Bone marrow (tissue), 2 donors: ENCODE measurements at regions not wholly inside any gene's neighbourhood (a gene's known extent, or its start where the extent isn't known, plus 50 kb on each side); places are given as distances from the start of the nearest gene placed in this dataset.

ENCODE experiments used
- DNase-seq, 2 donors: peaks; one replicate each; lab custom pipeline; 2025; lab: John Stamatoyannopoulos, UW

DNA sequence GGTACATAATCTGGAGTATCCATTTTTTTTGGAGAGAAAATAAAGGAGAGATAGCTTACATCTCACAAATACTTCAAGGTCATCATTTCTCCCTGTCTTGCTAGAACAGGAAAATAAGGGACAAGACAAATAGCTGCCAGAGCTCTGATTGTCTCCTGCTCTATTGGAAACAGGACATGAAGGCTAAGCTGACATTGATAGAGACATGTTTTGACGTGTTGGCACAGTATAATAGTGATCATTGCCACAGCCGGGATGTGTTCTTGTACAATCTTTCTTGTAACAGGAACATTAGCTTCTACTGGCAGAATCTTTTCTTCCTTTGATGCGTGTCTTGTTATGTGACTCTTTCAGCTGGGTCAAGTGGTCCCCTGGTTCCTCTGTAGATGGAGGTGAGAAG, 279.3 kb upstream of the MTPN start:
- no peak for DNase-seq

DNA sequence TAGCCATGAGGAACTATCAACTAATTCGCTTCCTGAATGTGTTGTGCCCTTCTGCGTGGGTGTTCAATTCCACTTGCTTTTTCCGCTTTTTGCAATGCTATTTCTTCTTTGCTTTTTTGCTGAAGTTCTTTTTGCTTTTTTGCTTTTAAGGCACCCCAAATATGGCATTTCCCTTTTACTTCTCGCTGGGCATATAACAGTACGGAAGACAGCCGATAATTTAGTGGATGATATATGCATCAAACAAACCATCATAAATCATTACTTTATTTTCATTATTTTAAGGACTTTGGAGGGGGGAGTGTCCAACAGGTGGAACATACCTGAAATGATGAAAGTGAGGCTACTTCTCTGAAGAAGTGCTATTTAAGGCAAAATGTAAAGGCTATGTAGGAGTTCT, 277.0 kb upstream of the MTPN start:
- DNase-seq: no peak

DNA sequence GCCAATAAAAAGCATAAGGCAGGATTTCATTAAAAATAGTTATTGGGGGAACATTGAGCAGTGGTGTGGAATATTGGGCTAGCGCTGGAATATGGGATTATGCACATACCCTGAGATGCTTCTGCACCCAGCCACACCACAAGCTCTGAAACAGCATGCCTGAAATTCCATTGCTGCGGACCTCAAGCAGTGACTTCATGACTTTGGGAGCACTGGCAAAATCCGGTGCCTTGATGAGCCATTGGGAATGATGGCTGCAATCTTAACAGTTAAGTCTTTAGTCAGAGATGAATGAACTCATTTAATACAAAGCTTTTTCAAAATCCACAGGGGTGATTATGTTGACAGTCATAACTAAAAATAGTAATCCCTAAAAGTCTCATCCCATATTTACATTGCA, 274.7 kb upstream of the MTPN start:
- no peak for DNase-seq

DNA sequence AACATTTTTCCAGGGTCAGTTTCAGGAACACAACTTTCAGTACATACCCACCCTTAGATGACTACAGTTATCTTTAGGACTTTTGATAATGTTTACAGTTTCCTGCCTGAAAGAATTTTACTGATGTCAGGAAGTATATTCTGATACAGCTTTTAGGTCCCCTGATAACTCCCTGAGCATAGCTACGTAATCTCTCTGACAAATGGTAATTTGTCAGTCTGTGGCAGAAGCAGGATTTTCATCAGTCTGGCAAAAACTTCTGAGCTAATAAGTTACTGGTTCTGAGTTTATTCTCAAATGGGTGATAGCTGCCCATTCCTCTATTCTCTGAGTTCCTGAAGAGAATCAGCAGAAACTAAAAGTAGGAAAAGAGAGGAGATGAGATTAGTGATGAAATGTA, 270.1 kb upstream of the MTPN start:
- no peak for DNase-seq

DNA sequence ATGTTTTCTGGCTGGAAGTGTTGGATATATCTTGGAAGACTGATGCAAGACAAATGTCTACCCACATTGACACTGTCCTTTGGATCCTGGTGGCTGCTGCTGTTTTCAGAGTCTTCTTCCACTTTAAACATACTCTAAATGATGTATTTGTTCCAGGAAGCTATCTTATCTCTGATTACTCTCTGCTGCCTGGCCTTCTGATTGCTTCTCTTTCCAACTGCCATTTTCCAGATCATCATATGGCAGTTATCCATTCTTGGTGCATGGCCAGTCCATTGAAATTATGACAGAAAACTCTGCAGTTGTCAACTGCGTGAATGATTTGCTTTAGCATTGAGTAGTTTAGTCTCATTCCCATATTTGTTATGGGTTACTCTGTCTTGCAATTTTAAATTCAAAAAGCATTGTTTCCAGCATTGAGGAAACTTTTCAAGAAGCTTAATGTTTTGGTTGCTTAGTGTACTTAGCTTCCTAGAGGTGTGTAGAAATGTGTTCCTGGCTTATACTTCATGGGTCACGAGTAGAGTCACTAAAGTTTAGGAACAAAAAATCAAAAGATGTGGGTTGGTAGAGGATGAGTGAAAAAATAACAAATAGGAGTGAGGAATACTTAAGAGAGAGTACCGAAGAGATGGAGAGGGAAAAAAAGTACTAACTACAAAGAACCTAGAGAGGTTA, 268.3 kb upstream of the MTPN start:
- DNase-seq: no peak

DNA sequence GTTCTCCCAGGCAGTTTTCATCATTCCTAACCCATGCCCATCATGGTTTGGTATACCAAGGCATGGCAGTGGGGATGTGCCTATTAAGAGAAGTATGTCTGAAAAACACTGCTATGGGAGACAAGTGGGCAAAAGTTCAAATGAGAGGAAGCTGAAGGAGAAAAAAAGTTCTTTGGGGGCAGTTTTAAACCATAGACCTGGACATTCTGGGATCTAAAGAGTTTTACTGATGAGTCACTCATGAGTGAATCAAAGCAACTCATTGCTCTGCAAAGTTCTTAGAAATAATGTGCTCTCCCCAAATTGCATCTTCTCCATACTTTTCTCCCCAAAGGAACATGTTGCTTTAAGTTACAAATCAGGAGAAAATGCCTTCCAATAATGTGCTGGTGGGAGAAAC, 256.9 kb upstream of the MTPN start:
- DNase-seq: no peak

DNA sequence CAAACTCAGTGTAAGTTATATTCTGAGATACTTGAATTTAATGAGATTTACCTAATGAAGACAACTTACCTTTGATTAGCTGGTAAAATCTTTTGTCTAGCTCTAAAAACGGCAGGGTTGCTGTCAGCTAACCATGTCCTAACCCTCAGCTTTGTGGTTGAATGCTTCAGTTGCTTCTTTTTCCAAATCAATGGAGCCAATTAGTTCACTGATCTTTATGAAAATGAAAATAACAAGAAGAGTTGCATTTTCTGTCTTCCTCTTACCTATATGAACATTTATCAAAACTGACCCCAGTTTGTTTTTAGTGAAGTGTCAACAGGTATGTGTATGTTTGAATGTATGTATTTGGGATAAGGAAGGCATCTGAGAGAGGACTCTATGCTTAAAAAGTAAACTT, 253.1 kb upstream of the MTPN start:
- DNase-seq: no peak

DNA sequence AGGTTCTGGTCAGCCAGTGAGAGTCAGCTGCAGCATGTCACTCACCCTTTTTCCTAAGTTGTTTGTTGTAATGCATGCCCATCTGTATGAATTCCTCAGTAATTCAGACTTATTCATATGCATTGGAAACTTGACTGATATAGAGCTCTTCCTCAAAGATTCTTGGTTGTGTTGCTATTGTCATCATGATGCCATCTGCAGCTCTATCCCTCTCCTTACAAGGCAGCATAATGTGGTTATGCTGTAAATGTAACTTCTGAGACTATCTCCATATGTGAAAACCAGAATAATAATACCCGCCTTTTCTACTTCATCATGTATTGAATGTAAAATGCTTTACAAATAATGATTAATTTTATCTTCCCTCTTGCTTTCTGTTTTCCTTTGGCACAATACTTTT, 252.6 kb upstream of the MTPN start:
- DNase-seq: no peak

DNA sequence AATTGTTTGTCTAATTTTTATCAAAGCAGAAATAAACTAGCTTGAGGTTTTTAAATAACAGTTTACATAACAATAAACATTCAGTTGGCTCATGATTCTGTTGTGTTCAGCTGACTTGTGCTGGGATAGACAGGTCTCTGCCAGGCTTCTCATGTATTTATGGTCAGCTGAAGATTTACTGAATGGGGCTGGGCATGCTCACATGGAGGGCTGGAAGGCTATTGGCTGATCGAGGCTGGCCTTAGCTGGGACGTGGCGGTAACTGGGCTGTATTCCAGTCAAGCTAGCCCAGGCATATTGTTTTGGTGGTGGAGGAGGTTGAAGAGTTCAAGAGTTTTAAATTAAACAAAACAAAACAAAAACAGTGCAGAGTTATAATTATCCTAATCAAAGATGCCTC, 251.0 kb upstream of the MTPN start:
- no peak for DNase-seq

DNA sequence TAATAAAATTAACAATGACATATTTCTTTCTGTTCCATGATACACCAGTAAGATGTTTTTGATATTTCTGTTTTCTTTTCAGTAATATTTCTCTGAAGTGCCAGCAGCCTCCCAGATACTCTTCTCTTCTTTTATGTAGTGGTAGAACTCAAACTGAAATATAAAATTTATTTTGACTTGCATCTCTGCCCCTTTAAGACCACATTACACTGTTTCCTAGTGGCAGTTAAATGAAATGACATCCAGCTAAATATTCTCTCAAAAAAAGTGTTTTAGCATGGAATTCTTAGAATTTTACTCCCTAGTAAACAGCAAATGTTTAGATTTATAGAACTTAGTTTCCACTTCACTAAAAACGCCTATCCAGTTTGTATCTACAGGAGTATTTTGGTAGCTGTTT, 237.2 kb upstream of the MTPN start:
- no peak for DNase-seq

DNA sequence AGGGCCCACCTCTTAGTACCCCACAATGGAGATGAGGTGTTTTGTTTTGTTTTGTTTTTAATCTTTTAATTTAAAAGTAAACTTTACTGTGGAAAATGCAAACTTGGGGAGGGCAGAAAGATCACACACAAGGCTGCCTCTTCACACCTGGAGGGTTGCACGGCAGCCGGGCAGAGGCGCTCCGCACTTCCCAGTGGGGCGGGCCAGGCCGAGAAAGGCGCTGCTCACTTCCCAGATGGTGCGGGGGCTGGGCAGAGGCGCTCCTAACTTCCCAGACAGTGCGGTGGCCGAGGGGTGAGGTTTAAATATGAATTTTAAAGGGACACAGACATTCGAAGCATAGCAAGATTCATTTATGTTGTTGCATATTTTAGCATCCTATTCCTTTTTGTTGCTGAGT, 235.9 kb upstream of the MTPN start:
- DNase-seq: no peak

DNA sequence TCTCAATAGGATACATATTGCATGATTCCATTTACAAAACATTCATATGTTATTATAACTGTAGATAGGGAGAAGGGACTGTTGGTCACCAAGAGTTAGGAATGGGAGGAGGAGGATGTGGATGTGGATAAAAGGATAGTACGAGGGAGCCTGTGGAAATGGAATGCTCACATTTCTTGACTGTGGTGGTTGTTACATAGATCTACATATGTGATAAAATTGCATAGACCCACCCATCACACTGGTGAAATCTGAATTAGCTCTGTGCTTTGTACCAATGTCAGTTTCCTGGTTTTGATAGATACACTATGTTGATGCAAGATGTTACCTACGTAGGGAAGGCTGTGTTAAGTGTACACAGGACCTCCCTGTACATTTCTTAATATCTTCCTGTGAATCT, 233.5 kb upstream of the MTPN start:
- no peak for DNase-seq

DNA sequence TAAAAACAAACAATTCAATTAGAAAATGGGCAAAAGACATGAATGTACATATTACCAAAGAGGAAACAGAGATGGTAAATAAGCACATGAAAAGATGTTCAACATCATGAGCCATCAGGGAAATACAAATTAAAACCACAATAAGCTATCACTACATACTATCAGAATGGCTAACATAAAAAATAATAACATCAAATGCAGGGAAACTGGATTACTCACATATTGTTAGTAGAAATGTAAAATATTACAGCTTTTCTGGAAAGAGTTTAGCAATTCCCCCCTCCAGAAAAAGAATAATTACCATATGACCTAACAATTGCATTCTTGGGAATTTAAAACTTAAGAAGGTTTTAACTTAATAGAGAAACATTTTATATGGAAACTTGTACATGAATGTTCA, 232.9 kb upstream of the MTPN start:
- no peak for DNase-seq

DNA sequence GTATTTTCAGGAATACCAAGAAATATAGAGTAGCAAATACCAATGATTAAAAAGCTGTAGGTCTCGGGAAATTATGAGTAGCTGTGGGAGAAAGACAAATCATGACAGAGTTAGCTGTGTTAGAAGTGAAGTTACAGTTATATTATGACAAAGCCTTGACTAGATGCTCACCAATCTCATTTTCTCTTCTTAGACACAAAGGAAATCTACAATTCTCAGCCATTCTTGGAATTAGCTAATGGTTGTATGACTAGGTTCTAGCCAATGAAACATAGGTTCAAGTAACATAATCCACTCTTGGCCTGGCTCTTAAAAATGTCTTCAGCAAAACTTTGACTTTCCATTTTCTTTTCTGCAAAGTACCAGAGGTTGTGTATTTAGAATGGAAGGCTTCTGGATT, 228.8 kb upstream of the MTPN start:
- no peak for DNase-seq

DNA sequence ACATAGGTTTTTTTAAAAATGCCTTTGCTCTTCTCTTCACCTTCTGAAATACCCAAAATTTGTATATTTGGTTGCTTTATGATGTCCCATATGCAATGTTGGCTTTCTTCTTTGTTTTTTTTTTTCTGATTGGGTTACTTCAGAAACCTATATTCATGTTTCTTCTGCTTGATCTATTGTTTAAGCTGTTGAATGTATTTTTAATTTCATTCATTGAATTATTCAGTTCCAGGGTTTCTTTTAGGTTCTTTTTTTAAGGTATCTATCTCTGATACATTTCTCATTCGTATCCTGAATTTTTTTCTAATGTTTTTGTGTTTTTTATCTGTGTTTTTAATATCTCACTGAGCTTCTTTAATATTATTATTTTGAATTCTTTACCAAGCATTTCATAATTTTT, 221.0 kb upstream of the MTPN start:
- no peak for DNase-seq

DNA sequence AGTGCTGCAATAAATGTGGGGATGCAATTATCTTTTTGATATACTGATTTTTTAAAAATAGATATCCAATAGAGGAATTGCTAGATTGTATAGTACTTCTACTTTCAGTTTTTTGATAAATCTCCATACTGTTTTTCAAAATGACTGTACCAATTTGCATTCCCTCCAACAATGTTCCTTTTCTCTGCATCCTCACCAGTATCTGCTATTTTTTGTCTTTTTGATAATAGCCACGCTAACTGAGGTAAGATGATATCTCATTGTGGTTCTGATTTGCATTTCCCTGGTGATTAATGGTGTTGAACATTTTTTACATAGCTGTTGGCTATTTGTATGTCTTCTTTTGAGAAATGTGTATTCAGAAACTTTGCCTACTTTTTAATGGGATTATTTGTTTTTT, 217.7 kb upstream of the MTPN start:
- DNase-seq: no peak

DNA sequence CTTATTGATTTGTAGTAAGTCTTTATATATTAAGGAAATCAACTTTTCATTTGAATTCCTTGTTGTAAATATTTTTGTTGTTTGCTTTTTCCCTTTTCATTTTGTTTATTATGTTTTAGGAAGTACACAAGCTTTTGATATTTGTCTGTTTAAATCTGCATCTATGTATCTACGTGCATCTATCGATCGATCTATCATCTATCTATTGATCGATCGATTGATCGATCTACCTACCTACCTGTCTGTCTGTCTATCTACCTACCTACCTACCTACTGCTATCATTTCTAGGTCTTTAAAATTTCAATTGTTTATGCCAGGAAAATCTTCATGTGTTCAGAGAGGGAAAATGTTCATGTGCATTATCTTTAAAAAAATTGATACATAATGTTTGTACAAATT, 216.8 kb upstream of the MTPN start:
- DNase-seq: no peak

DNA sequence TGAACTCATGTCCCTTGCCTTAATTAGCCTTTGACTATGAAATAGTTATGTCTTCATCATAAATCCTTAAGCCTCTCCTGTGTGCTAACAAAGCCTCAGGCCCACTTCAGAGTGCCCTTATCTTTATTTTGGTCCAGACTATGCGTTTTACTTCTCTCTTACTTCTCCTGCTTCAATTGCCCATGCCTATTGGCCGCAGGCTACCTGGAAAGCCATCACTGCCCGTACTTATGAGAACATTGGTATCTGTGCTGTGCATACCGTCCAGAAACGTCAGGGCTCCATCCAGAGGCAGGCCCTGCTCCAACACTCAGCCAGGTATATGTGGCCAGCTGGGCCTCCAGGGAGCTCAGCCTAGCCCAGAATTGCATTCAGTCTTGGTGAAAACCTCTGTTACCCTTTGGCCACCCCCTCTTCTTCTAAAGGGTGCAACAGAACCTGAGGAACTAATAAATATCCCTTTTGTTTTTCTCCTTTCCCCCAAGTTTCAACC, 212.4 kb upstream of the MTPN start:
- DNase-seq: no peak

DNA sequence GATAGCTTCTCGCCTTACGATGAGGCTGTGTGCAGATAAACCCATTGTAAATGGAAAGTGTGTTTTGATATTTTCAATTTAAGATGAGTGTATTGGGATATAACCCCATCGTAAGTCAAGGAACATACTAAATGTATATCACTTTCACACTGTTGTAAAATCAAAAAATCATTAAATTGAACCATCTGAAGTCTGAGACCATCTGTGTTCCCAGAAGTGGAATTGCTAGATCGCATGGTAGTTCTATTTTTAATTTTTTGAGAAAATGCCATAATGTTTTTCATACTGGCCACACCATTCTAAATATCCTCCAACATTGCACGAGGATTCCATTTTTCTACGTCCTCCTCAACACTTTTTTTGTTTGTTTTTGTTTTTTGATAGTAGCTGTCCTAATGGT, 209.1 kb upstream of the MTPN start:
- no peak for DNase-seq

DNA sequence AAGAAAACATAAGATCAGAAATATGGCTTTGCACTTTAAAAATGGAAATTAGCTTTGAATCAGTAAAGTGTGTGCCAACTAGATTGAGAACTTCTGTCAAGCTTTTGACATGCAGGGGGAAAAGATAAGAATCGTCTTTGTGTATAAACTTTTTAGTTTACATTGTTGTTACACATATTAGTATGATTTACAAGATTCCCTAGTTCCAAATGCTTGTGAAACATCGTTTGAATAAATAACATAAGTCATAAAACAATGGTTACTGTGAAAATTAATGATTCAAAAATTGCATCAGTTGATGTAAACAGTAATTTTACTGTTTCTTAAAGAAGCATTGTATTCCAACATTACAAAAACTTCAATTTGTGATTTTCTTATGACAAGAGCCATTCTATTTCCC, 207.6 kb upstream of the MTPN start:
- DNase-seq: no peak

DNA sequence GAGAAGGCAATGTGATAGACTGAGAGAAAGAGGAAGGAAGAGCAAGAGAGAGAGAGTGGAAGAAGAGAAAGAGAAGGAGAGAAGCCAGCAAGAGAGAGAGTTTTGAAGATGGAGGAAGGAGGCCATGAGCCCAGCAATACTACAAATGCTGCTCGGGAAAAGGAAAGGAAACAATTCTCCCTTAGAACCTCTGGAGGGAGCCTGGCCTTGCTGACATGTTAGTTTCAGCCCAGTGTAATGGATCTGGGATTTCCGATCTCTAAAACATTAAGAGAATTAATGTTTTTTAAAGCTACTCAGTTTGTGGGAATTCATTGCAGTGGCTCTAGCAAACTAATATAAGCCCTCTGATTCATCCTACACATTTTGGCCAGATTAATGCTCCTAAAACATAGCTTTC, 206.8 kb upstream of the MTPN start:
- no peak for DNase-seq

DNA sequence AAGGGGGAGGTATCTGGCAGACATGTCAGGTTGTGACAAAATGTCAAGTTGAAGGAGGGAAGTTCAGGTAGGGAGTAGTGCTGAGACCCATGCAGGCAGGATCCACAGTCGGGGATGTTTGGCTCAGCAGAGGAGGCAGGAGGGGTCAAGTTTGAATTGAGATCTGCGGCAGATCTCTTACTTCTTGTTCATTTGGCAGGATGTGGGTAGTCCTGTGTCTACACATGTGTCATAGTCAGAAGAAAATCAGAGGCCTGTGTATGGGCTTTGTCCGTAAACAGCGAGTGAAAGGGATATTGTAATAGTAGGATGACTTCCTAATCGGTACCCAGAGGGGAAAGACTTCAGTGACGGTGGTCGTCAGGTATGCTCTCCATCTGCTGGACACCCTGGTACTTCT, 203.8 kb upstream of the MTPN start:
- no peak for DNase-seq

DNA sequence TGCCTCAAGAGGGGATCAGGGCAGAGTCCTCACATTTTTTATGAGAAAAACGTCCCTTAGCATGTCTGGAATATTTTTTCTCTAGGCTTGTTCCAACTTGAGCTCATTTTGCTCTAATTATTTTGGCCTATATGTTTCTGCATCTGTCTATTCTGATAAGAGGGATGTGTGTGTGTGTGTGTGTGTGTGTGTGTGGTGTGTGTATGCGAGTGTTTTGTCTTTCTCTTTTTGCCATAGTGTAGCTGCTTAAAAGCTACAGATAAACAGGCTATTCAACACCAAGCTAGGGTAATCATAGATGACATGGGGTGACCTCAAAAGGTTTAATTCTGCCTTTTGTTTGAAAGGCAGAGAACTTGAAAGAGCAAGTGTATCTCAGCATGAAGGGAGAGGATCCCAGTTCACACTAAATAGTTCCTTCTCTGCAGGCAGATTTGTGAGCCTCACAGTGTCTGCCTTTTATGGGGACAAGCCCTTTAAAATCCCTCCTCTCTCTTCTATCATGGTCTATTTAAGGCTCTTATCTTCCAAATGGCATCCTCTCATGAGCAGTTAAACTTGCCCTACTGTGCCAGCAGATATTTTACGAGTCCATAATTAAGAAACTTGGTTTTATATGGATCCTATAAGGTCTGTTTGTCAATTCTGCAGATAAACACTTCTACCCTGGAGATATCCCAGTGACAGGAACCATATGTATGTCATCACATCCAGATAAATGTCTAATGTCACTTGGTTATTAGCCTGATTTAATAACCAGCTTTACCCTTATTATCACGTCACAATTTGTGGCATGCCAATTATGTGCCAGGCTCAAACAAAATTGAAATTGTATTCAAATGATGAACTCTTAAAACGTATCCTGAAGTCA, 202.9 kb upstream of the MTPN start:
- no peak for DNase-seq

DNA sequence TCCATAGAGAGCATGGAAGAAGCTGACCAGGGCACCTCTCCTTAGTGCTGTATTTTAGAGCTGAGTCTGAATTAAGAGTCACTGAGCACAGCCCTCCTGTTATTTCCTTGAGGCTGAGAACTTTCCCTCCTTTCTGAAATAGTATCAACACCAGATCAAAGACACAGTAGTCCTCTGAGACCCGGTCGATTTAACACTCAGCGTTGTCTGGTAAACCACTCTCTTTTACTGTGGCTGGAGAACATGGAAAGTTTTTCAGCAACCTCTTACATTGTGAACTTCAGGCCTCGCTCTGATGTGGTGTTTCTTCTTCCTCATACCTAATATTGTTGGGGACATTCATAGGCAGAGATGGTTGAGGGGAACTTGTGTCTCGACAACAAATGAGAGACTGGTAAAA, 202.0 kb upstream of the MTPN start:
- DNase-seq: no peak
